Endothelial cell of umbilical vein (primary cell): ENCODE measurements at regions not wholly inside any gene's neighbourhood (a gene's known extent, or its start where the extent isn't known, plus 50 kb on each side); places are given as distances from the start of the nearest gene placed in this dataset.

Experiments
- BruUV-seq: library from RNA; stranded (reverse); fragments of 400-500 nt; replicated peaks from 2 replicates; lab custom pipeline; 2021; lab: Mats Ljungman, UMichigan
- CTCF ChIA-PET: fragments of 300-600, 350-600 bp; sonication (Branson Sonifier 250); formaldehyde crosslinking; loops from one replicate; lab custom pipeline; 2021; ENCODE audit warnings: antibody characterized with exemption, inconsistent platforms; lab: Charles Lee
- POLR2A ChIA-PET: fragments of 300-600, 350-600 bp; sonication (Branson Sonifier 250); formaldehyde crosslinking; loops from one replicate; lab custom pipeline; 2021; ENCODE audit warnings: antibody characterized with exemption, inconsistent platforms; lab: Charles Lee
- DNase-seq: peaks from one replicate; pipeline ENCODE4 v3.0.0-alpha.2; 2011; ENCODE audit warnings: low read depth, low spot score
- FAIRE-seq: peaks from 2 replicates; lab custom pipeline; 2011; peaks lifted over from hg19 to GRCh38; lab: Jason Lieb, UNC
- H2AFZ ChIP-seq: 2 replicates; pipeline ENCODE4 v1.6.0; 2012; ENCODE audit warnings: low read depth, low read length, control low read depth, inconsistent platforms
- H3K27ac ChIP-seq: 2 replicates; pipeline ENCODE4 v1.5.1; 2011; ENCODE audit warnings: low read depth, mild to moderate bottlenecking, control low read depth, low read length, moderate library complexity; ENCODE audit not compliant: insufficient read depth
- H3K27me3 ChIP-seq, 2 experiments: 2 replicates each; pipeline versions ENCODE4 v1.6.0 to v1.6.1; 2011; ENCODE audit warnings: low read length in 2 of 2, mixed read lengths in 1 of 2; ENCODE audit not compliant: control insufficient read depth in 2 of 2, insufficient read depth in 2 of 2
- H3K36me3 ChIP-seq, 2 experiments: 2 replicates in 1 of 2; 3 replicates in 1 of 2; pipeline ENCODE4 v1.5.1; 2011; ENCODE audit warnings: low read length in 2 of 2, mild to moderate bottlenecking in 1 of 2, moderate library complexity in 1 of 2; ENCODE audit not compliant: control insufficient read depth in 2 of 2, insufficient read depth in 2 of 2; ENCODE audit errors: extremely low read depth in 1 of 2
- H3K4me1 ChIP-seq: 3 replicates; pipeline ENCODE4 v1.5.1; 2011; ENCODE audit warnings: mild to moderate bottlenecking, low read length; ENCODE audit not compliant: control insufficient read depth, insufficient read depth; ENCODE audit errors: extremely low read depth
- H3K4me2 ChIP-seq: 2 replicates; pipeline ENCODE4 v1.6.1; 2011; ENCODE audit warnings: low read length, control low read depth, mixed read lengths; ENCODE audit not compliant: insufficient read depth
- H3K4me3 ChIP-seq, 3 experiments: fragments of 200-600 bp in 1 of 3; sonication (generic), shearing (Covaris generic) in 1 of 3; replicated peaks in 1 of 3; 2 replicates each; pipeline ENCODE4 v1.5.1; 2011 to 2016; ENCODE audit warnings: control low read depth in 3 of 3, low read length in 3 of 3, mild to moderate bottlenecking in 2 of 3, inconsistent platforms in 1 of 3, low read depth in 1 of 3, moderate library complexity in 1 of 3; ENCODE audit not compliant: insufficient read depth in 1 of 3
- H3K79me2 ChIP-seq: 2 replicates; pipeline ENCODE4 v1.6.0; 2012; ENCODE audit warnings: low read length, inconsistent platforms; ENCODE audit not compliant: control insufficient read depth, insufficient read depth
- H3K9ac ChIP-seq: replicated peaks from 2 replicates; pipeline ENCODE3; 2011; ENCODE audit warnings: low read length, control low read depth; ENCODE audit not compliant: insufficient read depth; ENCODE audit errors: extremely low read depth
- H3K9me1 ChIP-seq: replicated peaks from 3 replicates; pipeline ENCODE4 v1.6.0; 2011; ENCODE audit warnings: mild to moderate bottlenecking, low read length; ENCODE audit not compliant: control insufficient read depth, insufficient read depth; ENCODE audit errors: extremely low read depth
- H3K9me3 ChIP-seq: replicated peaks from 2 replicates; pipeline ENCODE4 v1.5.1; 2012; ENCODE audit warnings: low read length, inconsistent platforms; ENCODE audit not compliant: control insufficient read depth, insufficient read depth
- H4K20me1 ChIP-seq: replicated peaks from 2 replicates; pipeline ENCODE3; 2011; ENCODE audit warnings: mild to moderate bottlenecking, low read length; ENCODE audit not compliant: control insufficient read depth, insufficient read depth; ENCODE audit errors: extremely low read depth
- CTCF ChIP-seq, 2 donors: IDR thresholded peaks; 1 replicate in 1 of 2; 2 replicates in 1 of 2; pipeline ENCODE4 v1.5.1; 2011; ENCODE audit warnings: low read length in 2 of 2, mild to moderate bottlenecking in 2 of 2, moderate library complexity in 2 of 2, control low read depth in 1 of 2, inconsistent platforms in 1 of 2, low read depth in 1 of 2; ENCODE audit not compliant: insufficient read depth in 1 of 2; ENCODE audit errors: extremely low read depth in 1 of 2
- EZH2 ChIP-seq: IDR thresholded peaks from 2 replicates; pipeline ENCODE4 v1.6.1; 2012; ENCODE audit warnings: borderline replicate concordance, low read depth, mild to moderate bottlenecking, moderate library complexity, low read length, inconsistent platforms; ENCODE audit not compliant: severe bottlenecking
- FOS ChIP-seq: IDR thresholded peaks from 2 replicates; pipeline ENCODE4 v1.6.1; 2011; ENCODE audit warnings: mild to moderate bottlenecking, low read length, moderate library complexity, borderline replicate concordance; ENCODE audit not compliant: insufficient read depth
- GATA2 ChIP-seq: IDR thresholded peaks from 2 replicates; pipeline ENCODE4 v1.7.0; 2011; ENCODE audit warnings: low read depth, mild to moderate bottlenecking, moderate library complexity, mixed read lengths, low read length; ENCODE audit not compliant: insufficient read length, insufficient read depth
- JUN ChIP-seq: IDR thresholded peaks from 2 replicates; pipeline ENCODE4 v1.6.1; 2011; ENCODE audit warnings: borderline replicate concordance, low read depth; ENCODE audit not compliant: insufficient read length, insufficient read depth
- MAX ChIP-seq: IDR thresholded peaks from 2 replicates; pipeline ENCODE4 v1.6.1; 2011; ENCODE audit not compliant: insufficient read depth, insufficient read length
- MYC ChIP-seq: IDR thresholded peaks from one replicate; pipeline ENCODE4 v1.6.1; 2011; ENCODE audit warnings: mild to moderate bottlenecking, low read depth, low read length
- POLR2A ChIP-seq: IDR thresholded peaks from 2 replicates; pipeline ENCODE4 v1.6.1; 2012; ENCODE audit warnings: low read depth, mild to moderate bottlenecking, control low read depth, low read length
- POLR2AphosphoS5 ChIP-seq: IDR thresholded peaks from 2 replicates; pipeline ENCODE4 v1.6.1; 2012; ENCODE audit warnings: low read depth, mild to moderate bottlenecking, control low read depth, low read length, moderate library complexity; ENCODE audit not compliant: insufficient read depth
- dilution Hi-C: fragments of 300-500 bp; cut with MboI; formaldehyde crosslinking; loops from one replicate; pipeline ENCODE4 v1.15.0; 2019; ENCODE audit warnings: low sequenced_read_pairs; ENCODE audit not compliant: extremely low pct_ligation_motif_present
- intact Hi-C: fragments of 100-400 bp; cut with micrococcal nuclease; formaldehyde crosslinking; loops from one replicate; pipeline ENCODE4 v1.10.0; 2022

GRCh38 chr14:49451938-49452337 is 134.2 kb downstream of the RPS29 start:
- DNase-seq = no peak
- H3K4me2 ChIP-seq = no peak overlapping the region
- dilution Hi-C loops = no loop called here
- no peaks in the 10 kb centered on the region for H3K9me1 ChIP-seq
- no peaks in the 10 kb centered on the region for H3K27me3 ChIP-seq
- no peaks in the 10 kb centered on the region for H3K9me3 ChIP-seq
- H3K36me3 ChIP-seq = no peaks in the 10 kb centered on the region
- intact Hi-C loops = no loop called here
- no peak for FAIRE-seq
- no peaks in the 10 kb centered on the region for H3K4me1 ChIP-seq
- no peak overlapping the region for H3K9ac ChIP-seq
- no peak overlapping the region for H3K4me3 ChIP-seq
- no peaks in the 10 kb centered on the region for H3K79me2 ChIP-seq
- CTCF ChIA-PET = interaction anchor here (3.6 kb wide), 1 partner anchor 10 kb away, joined by 20 read pairs; no protein-coding TSS in a partner anchor
- no peak overlapping the region for H2AFZ ChIP-seq
- TF ChIP-seq MYC = no peak
- TF ChIP-seq FOS = no peak
- TF ChIP-seq JUN = no peak
- TF ChIP-seq POLR2AphosphoS5 = no peak
- TF ChIP-seq POLR2A = no peak
- TF ChIP-seq EZH2 = no peak
- no peak for TF ChIP-seq CTCF (IDR thresholded peaks at IDR 0.05; ENCODE audit: extremely low read depth in 1 of 2, insufficient read depth in 1 of 2, low read depth in 1 of 2, low read length in 2 of 2)
- no peak for TF ChIP-seq GATA2
- TF ChIP-seq MAX = no peak
- no peak overlapping the region for H3K27ac ChIP-seq
- POLR2A ChIA-PET = no interaction called here
- no TSS peak for BruUV-seq
- no peaks in the 10 kb centered on the region for H4K20me1 ChIP-seq
